ENCODE measurements at regions not wholly inside any gene's neighbourhood (a gene's known extent, or its start where the extent isn't known, plus 50 kb on each side); places are given as distances from the start of the nearest gene placed in this dataset.

GRCh38 chr6:14187406-14187805 is 69.8 kb downstream of the CD83 start:
- DNase-seq: no peak

GRCh38 chr6:14189074-14189473 is 71.5 kb downstream of the CD83 start:
- no peak for DNase-seq

GRCh38 chr6:14190191-14190928 is 72.8 kb downstream of the CD83 start:
- no peak for DNase-seq

- DNase-seq: no peak
Observed at GRCh38 chr6:14190929-14191224, 73.3 kb downstream of the CD83 start.

DNA sequence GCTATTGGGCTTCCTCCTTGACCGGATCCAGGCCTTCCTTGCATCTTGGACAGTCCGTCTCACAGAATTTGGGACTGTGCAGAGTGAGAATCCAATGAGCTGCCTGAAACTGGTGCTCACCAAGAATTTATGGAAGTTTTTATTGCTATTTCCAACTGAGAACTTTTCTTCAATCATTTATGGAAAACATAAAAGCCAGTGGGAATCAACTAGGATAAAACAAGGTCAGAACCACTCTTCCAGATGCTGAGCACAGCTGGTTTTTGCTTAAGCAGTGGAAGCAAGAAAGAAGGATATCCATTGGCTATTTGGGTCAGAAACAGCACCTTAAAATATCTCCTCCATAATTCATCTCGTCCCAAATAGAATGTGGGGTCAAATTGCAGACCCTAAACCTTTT is 74.2 kb downstream of the CD83 start:
- DNase-seq: no peak

- no peak for DNase-seq
Observed at GRCh38 chr6:14192216-14192788, 74.7 kb downstream of the CD83 start.

GRCh38 chr6:14193524-14193923 is 76.0 kb downstream of the CD83 start:
- DNase-seq: no peak

GRCh38 chr6:14194483-14194882 is 76.9 kb downstream of the CD83 start:
- no peak for DNase-seq

DNA sequence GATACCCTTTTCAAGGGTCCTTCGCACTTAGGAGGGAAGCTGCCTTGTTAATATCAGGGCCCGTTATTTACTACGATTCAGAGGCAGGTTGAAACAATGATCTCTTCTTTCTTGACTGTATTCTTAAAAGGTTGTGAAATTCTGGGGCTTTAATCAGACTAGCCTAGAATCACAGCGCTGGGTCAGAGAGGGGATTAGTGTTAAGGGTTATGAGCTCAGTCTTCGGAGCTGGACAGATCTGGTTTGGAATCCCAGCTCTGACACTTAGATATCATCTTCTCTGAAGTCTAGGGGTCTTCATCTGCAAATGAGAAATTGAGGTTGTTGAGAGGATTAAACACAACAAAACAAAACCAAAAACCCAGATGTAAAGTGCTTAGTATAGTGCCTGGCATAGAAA is 77.4 kb downstream of the CD83 start:
- DNase-seq: no peak

DNA sequence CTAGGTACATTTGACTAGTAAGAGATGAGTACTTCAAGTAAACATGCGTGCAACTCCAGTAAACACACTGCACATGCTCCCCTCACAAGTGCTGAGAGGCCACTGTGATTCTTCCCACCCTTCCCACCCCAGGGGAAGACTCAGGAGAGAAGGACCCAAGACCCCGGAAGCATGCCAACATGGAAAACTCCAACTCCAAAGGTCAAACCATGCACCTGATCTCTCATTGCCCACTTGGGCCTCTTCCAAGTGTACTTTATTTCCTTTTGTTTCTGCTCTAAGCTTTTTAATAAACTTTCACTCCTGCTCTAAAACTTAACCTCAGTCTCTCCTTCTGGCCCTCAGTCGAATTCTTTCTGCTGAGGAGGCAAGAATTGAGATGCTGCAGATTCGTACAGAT is 78.5 kb downstream of the CD83 start:
- no peak for DNase-seq

DNA sequence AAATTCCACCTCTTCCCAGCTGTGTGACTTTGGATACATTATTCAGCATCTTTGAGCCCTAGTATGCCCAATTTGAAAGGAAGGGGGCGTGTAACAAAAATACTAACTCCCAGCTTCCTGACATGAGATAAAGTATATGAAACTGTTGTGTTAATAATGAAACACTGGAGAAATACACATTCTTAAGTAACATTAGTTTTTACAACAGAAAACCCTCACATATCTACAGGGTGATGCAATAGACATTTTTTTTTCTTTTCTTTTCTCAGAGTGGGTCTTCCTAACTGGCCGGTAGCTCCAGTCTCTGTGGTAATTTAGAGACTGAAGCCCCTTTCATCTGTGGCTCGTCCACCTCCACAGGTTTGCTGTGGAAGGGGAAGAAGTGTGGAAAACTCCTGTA is 79.5 kb downstream of the CD83 start:
- DNase-seq: no peak

DNA sequence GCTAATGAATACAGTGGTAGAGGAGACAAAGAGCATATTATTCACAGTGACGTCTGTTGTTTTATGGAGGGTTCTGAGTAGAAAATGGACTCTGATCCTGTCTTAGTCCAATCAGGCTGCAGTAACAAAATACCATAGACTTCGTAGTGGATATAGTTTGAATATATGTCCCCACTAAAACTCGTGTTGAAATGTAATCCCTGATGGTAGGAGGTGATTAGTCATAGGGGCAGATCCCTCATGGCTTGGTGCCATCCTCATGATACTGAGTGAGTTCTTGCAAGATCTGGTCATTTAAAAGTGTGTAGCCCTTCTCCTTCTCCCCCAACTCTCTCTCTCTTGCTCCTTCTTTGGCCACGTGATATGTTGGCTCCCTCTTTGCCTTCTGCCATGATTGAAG is 82.5 kb downstream of the CD83 start:
- no peak for DNase-seq

GRCh38 chr6:14202947-14203346 is 85.4 kb downstream of the CD83 start:
- DNase-seq: no peak

- DNase-seq: no peak
Observed at GRCh38 chr6:14206391-14206790, 88.8 kb downstream of the CD83 start.

DNA sequence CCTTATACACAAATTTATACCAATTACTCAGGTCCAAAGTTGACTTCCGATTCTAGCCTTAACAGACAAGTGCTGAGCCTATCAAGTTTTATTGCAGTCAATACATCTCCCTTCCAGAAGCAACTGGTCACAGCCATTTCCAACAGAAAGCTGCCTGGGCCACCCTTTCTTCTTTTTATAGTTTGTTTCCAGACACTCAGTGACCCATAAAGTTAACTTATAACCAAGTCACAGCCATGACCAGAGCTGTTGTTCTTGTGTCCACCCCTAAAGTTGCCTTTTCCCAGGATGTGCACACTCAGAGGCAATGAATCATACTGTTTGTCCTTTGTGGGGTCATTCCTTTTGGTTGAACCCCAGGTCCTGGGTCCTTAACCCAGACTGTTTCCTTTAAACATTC is 89.9 kb downstream of the CD83 start:
- no peak for DNase-seq

- no peak for DNase-seq
Observed at GRCh38 chr6:14209000-14209399, 91.4 kb downstream of the CD83 start.

DNA sequence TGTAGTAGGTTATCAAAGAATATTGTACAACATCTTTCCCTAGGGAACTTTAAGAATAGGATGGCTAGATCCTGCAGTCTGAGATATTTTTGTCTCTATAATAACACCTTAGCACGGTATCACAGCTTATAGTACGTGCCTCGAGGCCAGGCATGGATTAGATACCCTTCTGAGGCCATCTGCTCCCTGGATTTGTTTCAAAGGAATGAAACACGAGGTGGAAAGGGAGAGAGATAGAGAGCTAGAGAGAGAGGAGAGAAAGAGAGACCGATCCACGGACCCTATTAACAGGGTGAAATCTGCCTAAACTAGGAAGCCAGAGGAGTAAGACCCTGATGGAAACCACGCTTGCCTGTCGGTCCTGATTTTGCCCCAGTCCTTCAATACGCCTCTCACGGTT is 92.5 kb downstream of the CD83 start:
- DNase-seq: no peak

GRCh38 chr6:14210663-14211561 is 93.3 kb downstream of the CD83 start:
- DNase-seq: peak; percentile 89 to 95

GRCh38 chr6:14211562-14211942 is 94.0 kb downstream of the CD83 start:
- peak in 1 of 2 donors; percentile 27 for DNase-seq

- no peak for DNase-seq
Observed at GRCh38 chr6:14212020-14212419, 94.4 kb downstream of the CD83 start.

- DNase-seq: no peak
Observed at GRCh38 chr6:14212632-14213031, 95.1 kb downstream of the CD83 start.

- no peak for DNase-seq
Observed at GRCh38 chr6:14216946-14217684, 99.5 kb downstream of the CD83 start.

GRCh38 chr6:14217728-14218518 is 100.4 kb downstream of the CD83 start:
- DNase-seq: no peak

Data from stimulated activated CD4-positive, alpha-beta T cell treated with anti-CD3 and anti-CD28 coated beads, Interleukin-2, amount 100 ng/mL, for 48 hours (primary cell).